Sigmoid colon (tissue), 6 donors: ENCODE measurements at regions not wholly inside any gene's neighbourhood (a gene's known extent, or its start where the extent isn't known, plus 50 kb on each side); places are given as distances from the start of the nearest gene placed in this dataset.
"Not testable (repeated sequence)": the region's sequence is repeated elsewhere in the genome, so short reads cannot be mapped to it uniquely, and the experiment has no call there.

Source experiments
- DNase-seq: peaks from one replicate; pipeline ENCODE4 v3.0.0-alpha.2; 2019
- H3K27ac ChIP-seq, 4 donors: fragments of 200-600 bp; sonication (generic); one replicate each; pipeline ENCODE4 v1.5.1; 2016 to 2019; ENCODE audit warnings: mild to moderate bottlenecking in 1 of 4
- H3K27me3 ChIP-seq, 3 donors: fragments of 200-600 bp; sonication (generic); one replicate each; pipeline ENCODE4 v1.5.1; 2019; ENCODE audit warnings: mild to moderate bottlenecking in 1 of 3
- H3K36me3 ChIP-seq, 4 donors: fragments of 200-600 bp; sonication (generic); one replicate each; pipeline ENCODE4 v1.5.1; 2016 to 2019
- H3K4me1 ChIP-seq, 4 donors: fragments of 200-600 bp; sonication (generic); one replicate each; pipeline ENCODE4 v1.5.1; 2017 to 2019
- H3K4me3 ChIP-seq, 4 donors: fragments of 200-600 bp; sonication (generic); one replicate each; pipeline ENCODE4 v1.5.1; 2017 to 2019; ENCODE audit warnings: mild to moderate bottlenecking in 2 of 4, moderate library complexity in 1 of 4
- H3K9me3 ChIP-seq, 4 donors: fragments of 200-600 bp in 3 of 4; sonication (generic) in 3 of 4; one replicate each; pipeline versions ENCODE4 v1.5.1 to v1.6.1; 2013 to 2019
- CTCF ChIP-seq, 4 experiments: fragments of 450-650 bp in 3 of 4; fragments of 200-600 bp in 1 of 4; IDR thresholded peaks; one replicate each; pipeline ENCODE4 v1.5.1; 2016 to 2019; ENCODE audit warnings: antibody characterized with exemption in 4 of 4, mild to moderate bottlenecking in 3 of 4, moderate library complexity in 2 of 4
- EP300 ChIP-seq, 4 donors: sonication (generic); formaldehyde crosslinking; IDR thresholded peaks; one replicate each; pipeline ENCODE4 v1.6.1; 2017; ENCODE audit warnings: antibody characterized with exemption in 4 of 4
- POLR2A ChIP-seq, 2 donors: fragments of 450-650 bp; IDR thresholded peaks; one replicate each; pipeline ENCODE4 v1.6.1; 2016; ENCODE audit warnings: antibody characterized with exemption in 2 of 2, mild to moderate bottlenecking in 2 of 2, moderate library complexity in 2 of 2
- POLR2AphosphoS5 ChIP-seq, 4 donors: sonication (generic); formaldehyde crosslinking; IDR thresholded peaks; one replicate each; pipeline ENCODE4 v1.6.1; 2017; ENCODE audit warnings: antibody characterized with exemption in 4 of 4
- WGBS, 2 donors: extraction: QIAGEN DNeasy Blood & Tissue Kit; methylation state at CpG; one replicate each; pipeline ENCODE4 v1.1.7; 2013; 5-methylcytosine and 5-hydroxymethylcytosine counted together
- intact Hi-C: fragments of 100-400 bp; cut with DNase I; formaldehyde crosslinking; loops from one replicate; pipeline ENCODE4 v1.15.1; 2023
- donor health status: healthy with polysubstance abuse.
- donor health status: healthy.

GRCh38 chr4:128676095-128676494, 133.4 kb upstream of the JADE1 start:
- 30 to 37% methylated on average over 1 of the region's 1 CpG for WGBS, 2 donors
- Histone ChIP-seq H3K27ac (no peak overlapping the region), H3K36me3 (no peaks in the 10 kb centered on the region), H3K4me3 (no peak overlapping the region), H3K4me1 (peaks cover 0 to 18% (median 12%) of the 10 kb centered on the region in 4 donors), H3K9me3 (no peaks in the 10 kb centered on the region), H3K27me3 (no peaks in the 10 kb centered on the region)
- TF ChIP-seq POLR2AphosphoS5 (IDR thresholded peaks at IDR 0.05), result no peak
- TF ChIP-seq EP300 (IDR thresholded peaks at IDR 0.05), result no peak
- no peak for TF ChIP-seq POLR2A (IDR thresholded peaks at IDR 0.05)
- no peak for TF ChIP-seq CTCF (IDR thresholded peaks at IDR 0.05)
- intact Hi-C loops, result no loop called here
- DNase-seq, result no peak

- TF ChIP-seq CTCF (IDR thresholded peaks at IDR 0.05), result no peak
- TF ChIP-seq POLR2AphosphoS5 (IDR thresholded peaks at IDR 0.05), result no peak
- TF ChIP-seq POLR2A (IDR thresholded peaks at IDR 0.05), result no peak
- no peak for TF ChIP-seq EP300 (IDR thresholded peaks at IDR 0.05)
- Histone ChIP-seq H3K4me1 (peaks cover 0 to 18% (median 12%) of the 10 kb centered on the region in 4 donors), H3K9me3 (no peaks in the 10 kb centered on the region), H3K36me3 (no peaks in the 10 kb centered on the region), H3K27ac (peak overlapping the region in 1 of 4 donors; percentile 1), H3K4me3 (no peak overlapping the region), H3K27me3 (no peaks in the 10 kb centered on the region)
- no peak for DNase-seq
- intact Hi-C loops, result no loop called here
- 65 to 86% methylated on average over 1 of the region's 1 CpG for WGBS, 2 donors
Measured at GRCh38 chr4:128675083-128675482, 134.4 kb upstream of the JADE1 start.

- H3K9me3 ChIP-seq, H3K27me3 ChIP-seq, intact Hi-C loops, H3K27ac ChIP-seq, DNase-seq, H3K4me3 ChIP-seq, H3K36me3 ChIP-seq: not testable (repeated sequence)
- WGBS, 2 donors, result 79 to 94% methylated on average over 7 of the region's 7 CpGs
- peaks cover 0 to 18% (median 12%) of the 10 kb centered on the region in 4 donors for H3K4me1 ChIP-seq
Measured at GRCh38 chr4:128673159-128673558, 136.3 kb upstream of the JADE1 start.

GRCh38 chr4:128672596-128672995, 136.9 kb upstream of the JADE1 start:
- DNase-seq, H3K9me3 ChIP-seq, H3K27me3 ChIP-seq, H3K27ac ChIP-seq, H3K4me3 ChIP-seq, intact Hi-C loops, H3K36me3 ChIP-seq: not testable (repeated sequence)
- WGBS, 2 donors, result 93 to 98% methylated on average over 22 of the region's 22 CpGs
- peaks cover 0 to 18% (median 12%) of the 10 kb centered on the region in 4 donors for H3K4me1 ChIP-seq

GRCh38 chr4:128670513-128670912, 139.0 kb upstream of the JADE1 start:
- peaks cover 0 to 10% (median 6%) of the 10 kb centered on the region in 4 donors for H3K4me1 ChIP-seq

More at GRCh38 chr4:128670513-128670912, 139.0 kb upstream of the JADE1 start:
- Histone ChIP-seq H3K9me3 (no peaks in the 10 kb centered on the region), H3K27ac (no peak overlapping the region), H3K36me3 (no peaks in the 10 kb centered on the region), H3K27me3 (no peaks in the 10 kb centered on the region), H3K4me3 (no peak overlapping the region)
- whole genome bisulfite sequencing, 2 donors, result 73 to 85% methylated on average over 4 of the region's 4 CpGs
- DNase-seq, result no peak
- no peak for TF ChIP-seq POLR2AphosphoS5 (IDR thresholded peaks at IDR 0.05)
- no peak for TF ChIP-seq POLR2A (IDR thresholded peaks at IDR 0.05)
- TF ChIP-seq CTCF (IDR thresholded peaks at IDR 0.05), result no peak
- no peak for TF ChIP-seq EP300 (IDR thresholded peaks at IDR 0.05)
- intact Hi-C loops, result no loop called here
